Esophagus muscularis mucosa (tissue), 3 donors: ENCODE measurements at regions not wholly inside any gene's neighbourhood (a gene's known extent, or its start where the extent isn't known, plus 50 kb on each side); places are given as distances from the start of the nearest gene placed in this dataset.

Experiments used
- CTCF ChIP-seq, 3 experiments: fragments of 200-600 bp in 2 of 3; fragments of 450-650 bp in 1 of 3; sonication (generic) in 2 of 3; IDR thresholded peaks; one replicate each; pipeline ENCODE4 v1.5.1; 2017 to 2019; ENCODE audit warnings: antibody characterized with exemption in 3 of 3, mild to moderate bottlenecking in 2 of 3, moderate library complexity in 1 of 3
- POLR2A ChIP-seq: fragments of 450-650 bp; IDR thresholded peaks from one replicate; pipeline ENCODE4 v1.6.1; 2017; ENCODE audit warnings: antibody characterized with exemption, moderate library complexity, mild to moderate bottlenecking, low read depth
- POLR2AphosphoS5 ChIP-seq, 2 donors: sonication (generic); formaldehyde crosslinking; IDR thresholded peaks; one replicate each; pipeline ENCODE4 v1.6.1; 2017; ENCODE audit warnings: antibody characterized with exemption in 2 of 2

GRCh38 chr4:58261526-58261925 lies 1151.3 kb upstream of the IGFBP7 start:
- TF ChIP-seq POLR2A: no peak
- no peak for TF ChIP-seq CTCF (IDR thresholded peaks at IDR 0.05)
- TF ChIP-seq POLR2AphosphoS5 (IDR thresholded peaks at IDR 0.05): no peak
